Activated naive CD8-positive, alpha-beta T cell treated with anti-CD3 and anti-CD28 coated beads for 36 hours (primary cell): ENCODE measurements at regions not wholly inside any gene's neighbourhood (a gene's known extent, or its start where the extent isn't known, plus 50 kb on each side); places are given as distances from the start of the nearest gene placed in this dataset.
"Not testable (repeated sequence)": the region's sequence is repeated elsewhere in the genome, so short reads cannot be mapped to it uniquely, and the experiment has no call there.

Source experiments
- DNase-seq: peaks from one replicate; pipeline ENCODE4 v3.0.0; 2021
- H3K27ac Mint-ChIP-seq: one replicate; pipeline ENCODE4 v1.8.0; 2022; ENCODE audit warnings: mild to moderate bottlenecking, moderate library complexity, mixed read lengths
- H3K27me3 Mint-ChIP-seq: one replicate; pipeline ENCODE4 v1.8.0; 2022; ENCODE audit warnings: mild to moderate bottlenecking, mixed read lengths
- H3K36me3 Mint-ChIP-seq: one replicate; pipeline ENCODE4 v1.8.0; 2021; ENCODE audit warnings: mild to moderate bottlenecking, mixed read lengths
- H3K4me1 Mint-ChIP-seq: one replicate; pipeline ENCODE4 v1.8.0; 2021; ENCODE audit warnings: mixed read lengths
- H3K4me3 Mint-ChIP-seq: one replicate; pipeline ENCODE4 v1.8.0; 2022; ENCODE audit warnings: mild to moderate bottlenecking, moderate library complexity, mixed read lengths
- H3K9me3 Mint-ChIP-seq: one replicate; pipeline ENCODE4 v1.8.0; 2022; ENCODE audit warnings: mixed read lengths

- H3K27me3 Mint-ChIP-seq = no peaks in the 10 kb centered on the region
- H3K27ac Mint-ChIP-seq = no peak overlapping the region
- H3K9me3 Mint-ChIP-seq = peaks cover 4% of the 10 kb centered on the region
These were observed 360.3 kb upstream of the FZD8 start for GRCh38 chr10:36002445-36002844.

GRCh38 chr10:36000754-36001153 is 358.7 kb upstream of the FZD8 start:
- not testable (repeated sequence) for H3K36me3 Mint-ChIP-seq, H3K4me1 Mint-ChIP-seq, H3K27me3 Mint-ChIP-seq, H3K27ac Mint-ChIP-seq, H3K4me3 Mint-ChIP-seq, DNase-seq, H3K9me3 Mint-ChIP-seq

More at GRCh38 chr10:36002445-36002844, 360.3 kb upstream of the FZD8 start:
- H3K4me1 Mint-ChIP-seq = no peaks in the 10 kb centered on the region
- no peak overlapping the region for H3K4me3 Mint-ChIP-seq
- no peaks in the 10 kb centered on the region for H3K36me3 Mint-ChIP-seq
- DNase-seq = no peak

- H3K4me3 Mint-ChIP-seq = no peak overlapping the region
- DNase-seq = no peak
- no peaks in the 10 kb centered on the region for H3K4me1 Mint-ChIP-seq
- no peaks in the 10 kb centered on the region for H3K36me3 Mint-ChIP-seq
- H3K9me3 Mint-ChIP-seq = no peaks in the 10 kb centered on the region
- no peak overlapping the region for H3K27ac Mint-ChIP-seq
- no peaks in the 10 kb centered on the region for H3K27me3 Mint-ChIP-seq
These were observed 355.9 kb upstream of the FZD8 start for GRCh38 chr10:35998026-35998425.

- Mint-ChIP-seq H3K9me3 (no peaks in the 10 kb centered on the region), H3K36me3 (no peaks in the 10 kb centered on the region), H3K27ac (no peak overlapping the region), H3K4me1 (no peaks in the 10 kb centered on the region), H3K4me3 (no peak overlapping the region), H3K27me3 (no peaks in the 10 kb centered on the region)
- DNase-seq = no peak
These were observed 353.4 kb upstream of the FZD8 start for GRCh38 chr10:35995485-35995884.

- no peak overlapping the region for H3K27ac Mint-ChIP-seq
- DNase-seq = no peak
- H3K27me3 Mint-ChIP-seq = no peaks in the 10 kb centered on the region
- no peaks in the 10 kb centered on the region for H3K4me1 Mint-ChIP-seq
- H3K9me3 Mint-ChIP-seq = peaks cover 2% of the 10 kb centered on the region
- H3K36me3 Mint-ChIP-seq = no peaks in the 10 kb centered on the region
- no peak overlapping the region for H3K4me3 Mint-ChIP-seq
These were observed 351.8 kb upstream of the FZD8 start for GRCh38 chr10:35993591-35994515.

GRCh38 chr10:35992107-35992506 is 350.0 kb upstream of the FZD8 start:
- Mint-ChIP-seq H3K27ac (no peak overlapping the region), H3K9me3 (peaks cover 2% of the 10 kb centered on the region), H3K36me3 (no peaks in the 10 kb centered on the region), H3K4me1 (no peaks in the 10 kb centered on the region), H3K4me3 (no peak overlapping the region), H3K27me3 (peaks cover 4% of the 10 kb centered on the region)
- no peak for DNase-seq

GRCh38 chr10:35986756-35987502 is 344.8 kb upstream of the FZD8 start:
- peaks cover 6% of the 10 kb centered on the region for H3K9me3 Mint-ChIP-seq
- H3K4me1 Mint-ChIP-seq = no peaks in the 10 kb centered on the region
- H3K27ac Mint-ChIP-seq = no peak overlapping the region
- peaks cover 4% of the 10 kb centered on the region for H3K27me3 Mint-ChIP-seq
- no peaks in the 10 kb centered on the region for H3K36me3 Mint-ChIP-seq
- no peak for DNase-seq
- no peak overlapping the region for H3K4me3 Mint-ChIP-seq

- H3K4me1 Mint-ChIP-seq = no peaks in the 10 kb centered on the region
- H3K9me3 Mint-ChIP-seq = peaks cover 8% of the 10 kb centered on the region
- no peak for DNase-seq
- no peak overlapping the region for H3K4me3 Mint-ChIP-seq
- H3K27ac Mint-ChIP-seq = no peak overlapping the region
- no peaks in the 10 kb centered on the region for H3K27me3 Mint-ChIP-seq
- H3K36me3 Mint-ChIP-seq = no peaks in the 10 kb centered on the region
These were observed 337.0 kb upstream of the FZD8 start for GRCh38 chr10:35979116-35979515.

GRCh38 chr10:35973912-35974591 is 332.0 kb upstream of the FZD8 start:
- not testable (repeated sequence) for H3K9me3 Mint-ChIP-seq, DNase-seq, H3K36me3 Mint-ChIP-seq, H3K4me3 Mint-ChIP-seq, H3K4me1 Mint-ChIP-seq, H3K27me3 Mint-ChIP-seq, H3K27ac Mint-ChIP-seq

- Mint-ChIP-seq H3K9me3 (peaks cover 6% of the 10 kb centered on the region), H3K4me3 (no peak overlapping the region), H3K27me3 (no peaks in the 10 kb centered on the region), H3K4me1 (no peaks in the 10 kb centered on the region), H3K36me3 (no peaks in the 10 kb centered on the region), H3K27ac (no peak overlapping the region)
- no peak for DNase-seq
These were observed 330.2 kb upstream of the FZD8 start for GRCh38 chr10:35972275-35972674.

- Mint-ChIP-seq H3K27ac (no peak overlapping the region), H3K4me1 (no peaks in the 10 kb centered on the region), H3K27me3 (no peaks in the 10 kb centered on the region), H3K4me3 (no peak overlapping the region), H3K36me3 (no peaks in the 10 kb centered on the region), H3K9me3 (peaks cover 10% of the 10 kb centered on the region)
- no peak for DNase-seq
These were observed 329.3 kb upstream of the FZD8 start for GRCh38 chr10:35971397-35971796.

GRCh38 chr10:35963685-35964084 is 321.6 kb upstream of the FZD8 start:
- no peaks in the 10 kb centered on the region for H3K4me1 Mint-ChIP-seq
- no peaks in the 10 kb centered on the region for H3K27me3 Mint-ChIP-seq
- no peak overlapping the region for H3K27ac Mint-ChIP-seq
- no peak for DNase-seq
- H3K9me3 Mint-ChIP-seq = peaks cover 15% of the 10 kb centered on the region
- no peak overlapping the region for H3K4me3 Mint-ChIP-seq
- H3K36me3 Mint-ChIP-seq = no peaks in the 10 kb centered on the region

GRCh38 chr10:35961501-35961900 is 319.4 kb upstream of the FZD8 start:
- Mint-ChIP-seq H3K9me3 (peaks cover 12% of the 10 kb centered on the region), H3K4me3 (no peak overlapping the region), H3K27ac (no peak overlapping the region), H3K27me3 (no peaks in the 10 kb centered on the region), H3K36me3 (no peaks in the 10 kb centered on the region), H3K4me1 (no peaks in the 10 kb centered on the region)
- no peak for DNase-seq

GRCh38 chr10:35959252-35959651 is 317.2 kb upstream of the FZD8 start:
- Mint-ChIP-seq H3K27me3 (peaks cover 5% of the 10 kb centered on the region), H3K4me3 (no peak overlapping the region), H3K9me3 (no peaks in the 10 kb centered on the region), H3K36me3 (no peaks in the 10 kb centered on the region), H3K27ac (no peak overlapping the region), H3K4me1 (no peaks in the 10 kb centered on the region)
- DNase-seq = no peak

- H3K4me3 Mint-ChIP-seq, H3K27me3 Mint-ChIP-seq, H3K4me1 Mint-ChIP-seq, H3K9me3 Mint-ChIP-seq, H3K36me3 Mint-ChIP-seq, DNase-seq, H3K27ac Mint-ChIP-seq: not testable (repeated sequence)
These were observed 316.5 kb upstream of the FZD8 start for GRCh38 chr10:35958609-35959008.
